PC-9 (cell line): ENCODE measurements at regions not wholly inside any gene's neighbourhood (a gene's known extent, or its start where the extent isn't known, plus 50 kb on each side); places are given as distances from the start of the nearest gene placed in this dataset.

Experiments
- CTCF ChIP-seq: fragments of 200-600 bp; sonication (generic); conservative IDR thresholded peaks from 2 replicates; pipeline ENCODE4 v1.6.1; 2017; ENCODE audit warnings: mixed run types, antibody characterized with exemption, mild to moderate bottlenecking, moderate library complexity
- EZH2 ChIP-seq: fragments of 200-600 bp; sonication (generic); IDR thresholded peaks from 2 replicates; pipeline ENCODE4 v1.8.0; 2017; ENCODE audit warnings: antibody characterized with exemption, low read depth

- TF ChIP-seq CTCF (no peak), EZH2 (no peak)
These were observed 332.2 kb upstream of the RBMS3 start for GRCh38 chr3:28948685-28949084.
